ENCODE measurements at regions not wholly inside any gene's neighbourhood (a gene's known extent, or its start where the extent isn't known, plus 50 kb on each side); places are given as distances from the start of the nearest gene placed in this dataset.
A peak's percentile ranks its signal among the peaks of the same experiment; 100 is the strongest.
"Not testable (repeated sequence)": the region's sequence is repeated elsewhere in the genome, so short reads cannot be mapped to it uniquely, and the experiment has no call there.

GRCh38 chr5:63553073-63553472 is 409.2 kb downstream of the HTR1A start:
- no peak for DNase-seq

GRCh38 chr5:63535840-63536602 is 426.2 kb downstream of the HTR1A start:
- no peak for DNase-seq

GRCh38 chr5:63524281-63524680 is 438.0 kb downstream of the HTR1A start:
- DNase-seq: no peak

GRCh38 chr5:63516006-63516405 is 446.2 kb downstream of the HTR1A start:
- no peak for DNase-seq

- DNase-seq: no peak
Observed at GRCh38 chr5:63500242-63500641, 462.0 kb downstream of the HTR1A start.

- DNase-seq: no peak
Observed at GRCh38 chr5:63495225-63495624, 467.0 kb downstream of the HTR1A start.

GRCh38 chr5:63483338-63483737 is 478.9 kb downstream of the HTR1A start:
- DNase-seq: no peak

- no peak for DNase-seq
Observed at GRCh38 chr5:63473335-63473967, 488.8 kb downstream of the HTR1A start.

- DNase-seq: no peak
Observed at GRCh38 chr5:63456279-63456678, 506.0 kb downstream of the HTR1A start.

- no peak for DNase-seq
Observed at GRCh38 chr5:63451188-63451587, 511.1 kb downstream of the HTR1A start.

GRCh38 chr5:63439537-63439936 is 522.7 kb downstream of the HTR1A start:
- DNase-seq: no peak

- DNase-seq: no peak
Observed at GRCh38 chr5:63409737-63410136, 552.5 kb downstream of the HTR1A start.

GRCh38 chr5:63408984-63409383 is 553.3 kb downstream of the HTR1A start:
- no peak for DNase-seq

- DNase-seq: peak; percentile 20
Observed at GRCh38 chr5:63401436-63402046, 560.7 kb downstream of the HTR1A start.

GRCh38 chr5:63400079-63400478 is 562.2 kb downstream of the HTR1A start:
- no peak for DNase-seq

- DNase-seq: no peak
Observed at GRCh38 chr5:63398346-63398745, 563.9 kb downstream of the HTR1A start.

- DNase-seq: not testable (repeated sequence)
Observed at GRCh38 chr5:63388188-63388587, 574.1 kb downstream of the HTR1A start.

GRCh38 chr5:63375851-63376250 is 586.4 kb downstream of the HTR1A start:
- no peak for DNase-seq

- no peak for DNase-seq
Observed at GRCh38 chr5:63374085-63374484, 588.2 kb downstream of the HTR1A start.

GRCh38 chr5:63351164-63351563 is 611.1 kb downstream of the HTR1A start:
- DNase-seq: no peak

GRCh38 chr5:63346451-63346850 is 615.8 kb downstream of the HTR1A start:
- DNase-seq: no peak

- DNase-seq: no peak
Observed at GRCh38 chr5:63341442-63341841, 620.8 kb downstream of the HTR1A start.

- no peak for DNase-seq
Observed at GRCh38 chr5:63323926-63324325, 638.3 kb downstream of the HTR1A start.

- DNase-seq: no peak
Observed at GRCh38 chr5:63314551-63314950, 647.7 kb downstream of the HTR1A start.
